IMR-90 (cell line): ENCODE measurements at regions not wholly inside any gene's neighbourhood (a gene's known extent, or its start where the extent isn't known, plus 50 kb on each side); places are given as distances from the start of the nearest gene placed in this dataset.
"Not testable (repeated sequence)": the region's sequence is repeated elsewhere in the genome, so short reads cannot be mapped to it uniquely, and the experiment has no call there.

Experiments
- ATAC-seq: fragments of 200-7000 bp; cut with Tn5 transposase; 2 replicates; pipeline ENCODE4 v1.9.1; 2020; ENCODE audit warnings: low read depth, mild to moderate bottlenecking, moderate library complexity
- BruUV-seq: library from RNA; stranded (reverse); fragments of 400-500 nt; replicated peaks from 2 replicates; lab custom pipeline; 2021; lab: Mats Ljungman, UMichigan
- CTCF ChIA-PET: fragments of 300-600 bp; formaldehyde crosslinking; extraction: SDS; loops from one replicate; lab custom pipeline; 2021; ENCODE audit warnings: antibody characterized with exemption; lab: Yijun Ruan, JAX
- POLR2A ChIA-PET: fragments of 300-600 bp; sonication (Branson Sonifier 250); formaldehyde crosslinking; loops from one replicate; lab custom pipeline; 2022; ENCODE audit warnings: antibody characterized with exemption; ENCODE audit not compliant: unreplicated experiment; lab: Charles Lee
- DNase-seq: peaks from one replicate; pipeline ENCODE4 v3.0.0; 2013
- H2AFZ ChIP-seq: replicated peaks from 2 replicates; pipeline ENCODE3; 2013; ENCODE audit warnings: low read length, mild to moderate bottlenecking; ENCODE audit not compliant: poor library complexity
- H2AK5ac ChIP-seq: 2 replicates; pipeline ENCODE4 v1.6.1; 2013; ENCODE audit warnings: low read depth, low read length, inconsistent platforms
- H2AK9ac ChIP-seq: replicated peaks from 2 replicates; pipeline ENCODE3; 2013; ENCODE audit warnings: mild to moderate bottlenecking, low read depth, low read length, moderate library complexity; ENCODE audit not compliant: poor library complexity
- H2BK120ac ChIP-seq: 2 replicates; pipeline ENCODE4 v1.6.1; 2013; ENCODE audit warnings: low read depth, low read length, inconsistent platforms
- H2BK15ac ChIP-seq: 3 replicates; pipeline ENCODE4 v1.6.1; 2013; ENCODE audit warnings: low read depth, low read length, inconsistent platforms
- H2BK20ac ChIP-seq: 2 replicates; pipeline ENCODE4 v1.6.1; 2013; ENCODE audit warnings: low read depth, mild to moderate bottlenecking, inconsistent platforms, low read length, moderate library complexity
- H2BK5ac ChIP-seq: 2 replicates; pipeline ENCODE4 v1.6.1; 2013; ENCODE audit warnings: mild to moderate bottlenecking, low read depth, low read length, inconsistent platforms; ENCODE audit not compliant: poor library complexity, severe bottlenecking
- H3K14ac ChIP-seq: replicated peaks from 2 replicates; pipeline ENCODE4 v1.6.1; 2013; ENCODE audit warnings: low read depth, low read length, inconsistent platforms
- H3K18ac ChIP-seq: 2 replicates; pipeline ENCODE4 v1.6.1; 2013; ENCODE audit warnings: low read depth, low read length, control low read depth
- H3K23ac ChIP-seq: 2 replicates; pipeline ENCODE4 v1.6.1; 2013; ENCODE audit warnings: low read depth, low read length, inconsistent platforms
- H3K27ac ChIP-seq: 2 replicates; pipeline ENCODE4 v1.5.1; 2013; ENCODE audit warnings: mild to moderate bottlenecking, control low read depth, low read length; ENCODE audit not compliant: insufficient read depth
- H3K27me3 ChIP-seq: 2 replicates; pipeline ENCODE4 v1.6.1; 2013; ENCODE audit warnings: low read length; ENCODE audit not compliant: control insufficient read depth, insufficient read depth
- H3K36me3 ChIP-seq: 2 replicates; pipeline ENCODE4 v1.6.1; 2013; ENCODE audit warnings: low read length, mixed read lengths; ENCODE audit not compliant: control insufficient read depth, insufficient read depth
- H3K4ac ChIP-seq: 2 replicates; pipeline ENCODE4 v1.6.1; 2013; ENCODE audit warnings: low read depth, low read length, inconsistent platforms
- H3K4me1 ChIP-seq: 2 replicates; pipeline ENCODE4 v1.6.1; 2013; ENCODE audit warnings: low read length, mixed read lengths; ENCODE audit not compliant: control insufficient read depth, insufficient read depth
- H3K4me2 ChIP-seq: 2 replicates; pipeline ENCODE4 v1.6.1; 2013; ENCODE audit warnings: low read depth, mild to moderate bottlenecking, control low read depth, low read length, moderate library complexity
- H3K4me3 ChIP-seq: 2 replicates; pipeline ENCODE4 v1.5.1; 2013; ENCODE audit warnings: low read depth, mild to moderate bottlenecking, control low read depth, low read length, moderate library complexity; ENCODE audit not compliant: insufficient read depth
- H3K56ac ChIP-seq: 2 replicates; pipeline ENCODE4 v1.6.1; 2013; ENCODE audit warnings: low read length, inconsistent platforms; ENCODE audit not compliant: insufficient read depth; ENCODE audit errors: extremely low read depth
- H3K79me1 ChIP-seq, 2 experiments: 2 replicates each; pipeline ENCODE4 v1.6.1; 2013; ENCODE audit warnings: low read length in 2 of 2, inconsistent platforms in 1 of 2, low read depth in 1 of 2
- H3K9ac ChIP-seq: 2 replicates; pipeline ENCODE4 v1.6.1; 2013; ENCODE audit warnings: low read depth, low read length, control low read depth
- H3K9me1 ChIP-seq: 2 replicates; pipeline ENCODE4 v1.6.1; 2013; ENCODE audit warnings: low read length, inconsistent platforms; ENCODE audit not compliant: insufficient read depth
- H3K9me3 ChIP-seq: 2 replicates; pipeline ENCODE4 v1.6.1; 2013; ENCODE audit warnings: low read length; ENCODE audit not compliant: control insufficient read depth, insufficient read depth
- H4K20me1 ChIP-seq: 2 replicates; pipeline ENCODE4 v1.6.1; 2013; ENCODE audit warnings: low read length, inconsistent platforms; ENCODE audit not compliant: insufficient read depth
- H4K5ac ChIP-seq: 2 replicates; pipeline ENCODE4 v1.6.1; 2013; ENCODE audit warnings: mild to moderate bottlenecking, low read depth, low read length, control low read depth
- H4K8ac ChIP-seq, 2 experiments: 2 replicates each; pipeline ENCODE4 v1.6.1; 2013; ENCODE audit warnings: low read depth in 2 of 2, low read length in 2 of 2, control low read depth in 1 of 2, inconsistent platforms in 1 of 2
- H4K91ac ChIP-seq: 2 replicates; pipeline ENCODE4 v1.6.1; 2013; ENCODE audit warnings: low read depth, low read length, inconsistent platforms; ENCODE audit not compliant: insufficient read depth
- CEBPB ChIP-seq: IDR thresholded peaks from 2 replicates; pipeline ENCODE4 v1.6.1; 2012; ENCODE audit warnings: low read depth, low read length, improper control_type of control experiment
- CHD1 ChIP-seq: IDR thresholded peaks from 2 replicates; pipeline ENCODE4 v1.6.1; 2012; ENCODE audit warnings: low read depth, low read length, improper control_type of control experiment
- FOS ChIP-seq: fragments of 150-350 bp; IDR thresholded peaks from 2 replicates; pipeline ENCODE4 v1.6.1; 2016; ENCODE audit warnings: low read depth, low read length
- POLR2A ChIP-seq: IDR thresholded peaks from 2 replicates; pipeline ENCODE4 v1.6.1; 2012; ENCODE audit warnings: mild to moderate bottlenecking, low read depth, low read length
- RAD21 ChIP-seq: IDR thresholded peaks from 2 replicates; pipeline ENCODE4 v1.6.1; 2012; ENCODE audit warnings: low read length, improper control_type of control experiment
- USF2 ChIP-seq: fragments of 150-350 bp; IDR thresholded peaks from 2 replicates; pipeline ENCODE4 v1.6.1; 2017; ENCODE audit warnings: mild to moderate bottlenecking, antibody characterized with exemption, low read length, low read depth
- WGBS, 2 experiments: methylation state at CpG; one replicate each; pipeline versions ENCODE4 v1.1.5 to v1.1.7; 2013; ENCODE audit warnings: missing lambda C conversion rate in 2 of 2; ENCODE audit not compliant: insufficient read length in 1 of 2; ENCODE audit errors: extremely low coverage in 2 of 2; 5-methylcytosine and 5-hydroxymethylcytosine counted together
- dilution Hi-C: fragments of 300-500 bp; cut with HindIII; formaldehyde crosslinking; loops from one replicate; pipeline ENCODE4 v1.14.3; 2018; ENCODE audit warnings: low sequenced_read_pairs; ENCODE audit not compliant: unreplicated experiment
- in situ Hi-C: fragments of 300-500 bp; cut with MboI; formaldehyde crosslinking; loops from 3 replicates; pipeline ENCODE4 v1.14.3; 2019; ENCODE audit warnings: low sequenced_read_pairs, inconsistent platforms, mixed read lengths
- intact Hi-C: fragments of 100-400 bp; cut with micrococcal nuclease; formaldehyde crosslinking; loops from 2 replicates; pipeline ENCODE4 v1.10.0; 2022

GRCh38 chr10:120052964-120053702 lies 160.6 kb downstream of the SEC23IP start:
- BruUV-seq: no TSS peak
- H3K4me2 ChIP-seq: no peak overlapping the region
- no peaks in the 10 kb centered on the region for H3K4me1 ChIP-seq
- no peak overlapping the region for H3K18ac ChIP-seq
- H3K4me3 ChIP-seq: no peak overlapping the region
- intact Hi-C loops: no loop called here
- no peaks in the 10 kb centered on the region for H3K79me1 ChIP-seq
- H4K5ac ChIP-seq: no peak overlapping the region
- H2AK5ac ChIP-seq: no peak overlapping the region
- dilution Hi-C loops: no loop called here
- H4K20me1 ChIP-seq: no peaks in the 10 kb centered on the region
- no peak overlapping the region for H2BK120ac ChIP-seq
- no peak overlapping the region for H4K8ac ChIP-seq
- H3K9me3 ChIP-seq: no peaks in the 10 kb centered on the region
- H3K14ac ChIP-seq: no peak overlapping the region
- ChIA-PET POLR2A (no interaction called here), CTCF (no interaction called here)
- DNase-seq (no peak), ATAC-seq (no peak)
- in situ Hi-C loops: no loop called here
- H3K36me3 ChIP-seq: no peaks in the 10 kb centered on the region
- H3K56ac ChIP-seq: no peak overlapping the region
- H2AK9ac ChIP-seq: no peak overlapping the region
- no CpG with 5 or more reads among the region's 1 CpG for WGBS, 2 experiments
- H3K27ac ChIP-seq: no peak overlapping the region
- no peak overlapping the region for H3K9ac ChIP-seq
- H2BK5ac ChIP-seq: no peak overlapping the region
- no peak overlapping the region for H2BK20ac ChIP-seq
- no peak overlapping the region for H2AFZ ChIP-seq
- TF ChIP-seq CEBPB: no peak
- TF ChIP-seq RAD21: no peak
- TF ChIP-seq POLR2A: no peak
- TF ChIP-seq FOS: no peak
- no peak for TF ChIP-seq CHD1
- TF ChIP-seq USF2: no peak
- no peak overlapping the region for H3K23ac ChIP-seq
- no peak overlapping the region for H4K91ac ChIP-seq
- H2BK15ac ChIP-seq: no peak overlapping the region
- no peak overlapping the region for H3K4ac ChIP-seq
- H3K27me3 ChIP-seq: no peaks in the 10 kb centered on the region
- no peaks in the 10 kb centered on the region for H3K9me1 ChIP-seq

GRCh38 chr10:120059790-120060189 lies 167.3 kb downstream of the SEC23IP start:
- in situ Hi-C loops, H2AFZ ChIP-seq, H3K9ac ChIP-seq, DNase-seq, intact Hi-C loops, H2BK20ac ChIP-seq, H4K20me1 ChIP-seq, H3K9me1 ChIP-seq, H4K91ac ChIP-seq, H2BK5ac ChIP-seq, H3K27me3 ChIP-seq, POLR2A ChIA-PET, ATAC-seq, H3K23ac ChIP-seq, H4K8ac ChIP-seq, H2AK9ac ChIP-seq, H3K18ac ChIP-seq, H4K5ac ChIP-seq, H3K4me2 ChIP-seq, H3K4ac ChIP-seq, H3K14ac ChIP-seq, H2BK120ac ChIP-seq, CTCF ChIA-PET, H3K56ac ChIP-seq, H3K36me3 ChIP-seq, H3K27ac ChIP-seq, dilution Hi-C loops, H3K4me3 ChIP-seq, H3K79me1 ChIP-seq, H3K9me3 ChIP-seq, H2BK15ac ChIP-seq, BruUV-seq, H3K4me1 ChIP-seq, H2AK5ac ChIP-seq: not testable (repeated sequence)
- WGBS, 2 experiments: no CpG with 5 or more reads among the region's 5 CpGs
